ENCODE measurements at regions not wholly inside any gene's neighbourhood (a gene's known extent, or its start where the extent isn't known, plus 50 kb on each side); places are given as distances from the start of the nearest gene placed in this dataset.

GRCh38 chr11:29751618-29752017, 265.2 kb downstream of the KCNA4 start:
- TF ChIP-seq CTCF (conservative IDR thresholded peaks at IDR 0.05), result no peak
- no peak overlapping the region for H3K27ac ChIP-seq

DNA sequence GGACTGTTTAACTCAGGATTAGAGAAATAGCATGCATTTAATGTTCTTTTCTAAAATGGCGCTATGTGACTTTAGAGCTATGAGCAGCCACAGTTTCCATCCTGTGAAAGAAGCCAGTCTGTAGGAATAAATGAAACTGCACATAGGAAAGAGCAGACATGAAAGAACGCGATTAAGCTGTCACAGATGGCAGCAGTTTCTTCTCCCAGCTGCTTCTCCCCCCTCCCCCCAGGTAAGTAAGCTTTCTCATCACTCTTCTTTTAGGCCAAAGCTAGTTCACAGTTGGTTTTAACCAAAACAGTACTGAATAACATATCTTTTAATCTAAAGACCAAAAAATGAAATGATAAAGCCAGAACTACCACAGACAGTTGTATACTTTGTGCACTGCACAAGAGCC, 266.4 kb downstream of the KCNA4 start:
- H3K27ac ChIP-seq, result no peak overlapping the region
- TF ChIP-seq CTCF (conservative IDR thresholded peaks at IDR 0.05), result no peak

DNA sequence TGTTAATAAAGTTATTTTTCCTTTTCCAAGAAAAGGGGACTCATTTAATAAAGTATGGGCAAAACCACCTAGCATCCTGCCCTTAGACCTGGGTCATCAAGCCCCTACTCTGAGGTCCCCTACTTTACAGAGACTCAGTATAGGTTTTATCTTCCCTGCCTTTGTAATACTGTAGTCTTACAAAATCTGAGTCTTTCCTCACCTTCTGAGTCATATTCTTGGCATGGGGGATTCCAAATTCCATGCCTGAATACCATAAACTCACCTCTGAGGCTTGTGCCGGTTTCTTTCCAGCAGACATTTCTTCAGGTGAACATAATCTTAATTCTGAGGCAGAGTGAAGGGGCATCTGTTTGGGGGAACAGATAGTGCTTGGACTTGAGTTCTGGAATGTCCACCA, 282.5 kb downstream of the KCNA4 start:
- TF ChIP-seq CTCF (conservative IDR thresholded peaks at IDR 0.05), result no peak
- no peak overlapping the region for H3K27ac ChIP-seq

GRCh38 chr11:29713831-29714320, 303.0 kb downstream of the KCNA4 start:
- no peak for TF ChIP-seq CTCF (conservative IDR thresholded peaks at IDR 0.05)
- H3K27ac ChIP-seq, result no peak overlapping the region

DNA sequence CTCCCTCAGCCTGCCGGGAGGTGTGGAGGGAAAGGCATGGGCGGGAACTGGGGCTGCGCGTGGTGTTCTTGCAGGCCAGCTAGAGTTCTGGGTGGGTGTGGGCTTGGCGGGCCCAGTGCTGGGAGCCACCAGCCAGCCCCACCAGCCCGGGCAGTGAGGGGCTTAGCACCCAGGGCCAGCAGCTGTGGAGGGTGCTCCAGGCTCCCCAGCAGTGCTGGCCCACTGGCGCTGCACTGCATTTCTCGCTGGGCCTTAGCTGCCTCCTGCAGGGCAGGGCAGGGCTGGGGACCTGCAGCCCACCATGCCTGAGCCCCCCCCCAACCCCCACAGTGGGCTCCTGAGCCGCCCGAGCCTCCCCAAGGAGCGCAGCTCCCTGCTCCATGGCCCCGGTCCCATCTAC, 304.2 kb downstream of the KCNA4 start:
- TF ChIP-seq CTCF (conservative IDR thresholded peaks at IDR 0.05), result no peak

DNA sequence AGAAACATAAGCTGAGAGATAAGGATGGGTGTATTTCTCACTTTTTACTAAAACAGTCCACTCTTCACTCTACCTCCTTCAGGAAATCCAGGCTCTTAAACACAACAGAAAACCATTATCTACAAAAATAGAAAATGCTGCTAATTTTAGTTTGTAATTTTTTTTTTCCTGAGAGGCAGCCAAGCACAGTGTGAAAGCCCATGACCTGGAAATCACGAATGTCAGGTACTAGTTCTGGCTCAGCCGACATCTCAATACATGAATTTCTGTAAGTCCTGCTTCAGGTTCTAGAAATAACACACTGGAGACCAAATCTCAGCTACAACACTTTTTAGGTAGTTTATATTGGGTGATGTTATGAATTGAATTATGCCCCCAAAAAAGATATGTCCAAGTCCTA, 308.9 kb downstream of the KCNA4 start:
- no peak for TF ChIP-seq CTCF (conservative IDR thresholded peaks at IDR 0.05)
- no peak overlapping the region for H3K27ac ChIP-seq

More for the DNA sequence above, 304.2 kb downstream of the KCNA4 start:
- no peak overlapping the region for H3K27ac ChIP-seq

GRCh38 chr11:29685361-29685760, 331.5 kb downstream of the KCNA4 start:
- no peak overlapping the region for H3K27ac ChIP-seq
- no peak for TF ChIP-seq CTCF (conservative IDR thresholded peaks at IDR 0.05)

GRCh38 chr11:29682856-29683255, 334.0 kb downstream of the KCNA4 start:
- no peak for TF ChIP-seq CTCF (conservative IDR thresholded peaks at IDR 0.05)
- H3K27ac ChIP-seq, result no peak overlapping the region
